Pancreas (tissue), 10 donors: ENCODE measurements at regions not wholly inside any gene's neighbourhood (a gene's known extent, or its start where the extent isn't known, plus 50 kb on each side); places are given as distances from the start of the nearest gene placed in this dataset.

Experiments
- ATAC-seq, 4 donors: fragments of 200-7000 bp; cut with Tn5 transposase; one replicate each; pipeline versions ENCODE4 v1.8.0 to v1.9.1; 2020; ENCODE audit warnings: mild to moderate bottlenecking in 4 of 4, moderate library complexity in 4 of 4
- DNase-seq, 6 donors: peaks; one replicate each; pipeline ENCODE4 v3.0.0-alpha.2; 2020
- FAIRE-seq: peaks from 2 replicates; lab custom pipeline; 2012; peaks lifted over from hg19 to GRCh38; lab: Jason Lieb, UNC
- H3K27ac ChIP-seq, 4 donors: fragments of 200-600 bp; sonication (generic); 1 replicate in 3 of 4; 2 replicates in 1 of 4; pipeline versions ENCODE4 v1.5.0 to v1.8.0; 2020
- H3K27me3 ChIP-seq, 4 donors: fragments of 200-600 bp; one replicate each; pipeline ENCODE4 v1.8.0; 2021
- H3K36me3 ChIP-seq, 3 donors: fragments of 200-600 bp; sonication (generic) in 1 of 3; one replicate each; pipeline versions ENCODE4 v1.5.0 to v1.8.0; 2020 to 2021
- H3K4me1 ChIP-seq, 3 donors: fragments of 200-600 bp; one replicate each; pipeline ENCODE4 v1.8.0; 2021
- H3K4me3 ChIP-seq, 4 donors: fragments of 200-600 bp; sonication (generic) in 2 of 4; one replicate each; pipeline versions ENCODE4 v1.5.0 to v1.8.0; 2020 to 2021
- H3K9me3 ChIP-seq, 4 donors: fragments of 200-600 bp; one replicate each; pipeline ENCODE4 v1.8.0; 2021
- CTCF ChIP-seq, 4 donors: fragments of 200-600 bp; sonication (generic) in 3 of 4; IDR thresholded peaks; one replicate each; pipeline versions ENCODE4 v1.5.0 to v1.8.0; 2021; ENCODE audit warnings: antibody characterized with exemption in 4 of 4
- WGBS, 2 donors: extraction: QIAGEN DNeasy Blood & Tissue Kit; methylation state at CpG; one replicate each; pipeline ENCODE4 v1.1.7; 2013; 5-methylcytosine and 5-hydroxymethylcytosine counted together
- intact Hi-C, 3 donors: fragments of 100-400 bp; cut with DNase I; formaldehyde crosslinking; loops; one replicate each; pipeline versions ENCODE4 v1.11.1 to v1.14.2; 2022
- donor health status: healthy with polysubstance abuse.
- donor health status: DM: no; HTN: no; CAD: no; lungs with moderate emphysema.
- donor health status: DM: no; HTN: no; CAD: no.
- donor health status: control.
- donor health status: control.
- donor health status: Bipolar disorder and iron deficiency.
- donor health status: DM: yes; HTN: yes; CAD: no.
- donor health status: DM: no; HTN: no; CAD: no.
- donor health status: DM: no; HTN: no; CAD: no.
- donor health status: DM: yes; HTN: yes; CAD: no.

- no peak overlapping the region for H3K27ac ChIP-seq
- TF ChIP-seq CTCF (IDR thresholded peaks at IDR 0.05): no peak
- H3K4me3 ChIP-seq: no peak overlapping the region
- FAIRE-seq: no peak
- no peaks in the 10 kb centered on the region for H3K4me1 ChIP-seq
- no peak for DNase-seq
- no peaks in the 10 kb centered on the region for H3K27me3 ChIP-seq
- no peaks in the 10 kb centered on the region for H3K9me3 ChIP-seq
- no peaks in the 10 kb centered on the region for H3K36me3 ChIP-seq
- intact Hi-C loops: no loop called here
- 77 to 78% methylated on average over 1 of the region's 1 CpG for WGBS, 2 donors
- ATAC-seq: no peak
These were observed 100.5 kb upstream of the SMAD1 start for GRCh38 chr4:145381163-145381562.

GRCh38 chr4:145380123-145380522, 101.5 kb upstream of the SMAD1 start:
- TF ChIP-seq CTCF (IDR thresholded peaks at IDR 0.05): no peak
- Histone ChIP-seq H3K27me3 (no peaks in the 10 kb centered on the region), H3K27ac (no peak overlapping the region), H3K4me3 (no peak overlapping the region), H3K36me3 (no peaks in the 10 kb centered on the region), H3K4me1 (no peaks in the 10 kb centered on the region), H3K9me3 (no peaks in the 10 kb centered on the region)
- no peak for FAIRE-seq
- ATAC-seq: no peak
- DNase-seq: no peak
- intact Hi-C loops: no loop called here

GRCh38 chr4:145375416-145375815, 106.2 kb upstream of the SMAD1 start:
- WGBS, 2 donors: 90 to 93% methylated on average over 20 of the region's 20 CpGs
- FAIRE-seq (no peak), ATAC-seq (no peak), DNase-seq (no peak)
- no peak overlapping the region for H3K4me3 ChIP-seq
- intact Hi-C loops: no loop called here
- no peak overlapping the region for H3K27ac ChIP-seq
- TF ChIP-seq CTCF (IDR thresholded peaks at IDR 0.05): no peak
- H3K4me1 ChIP-seq: no peaks in the 10 kb centered on the region
- H3K36me3 ChIP-seq: no peaks in the 10 kb centered on the region
- H3K9me3 ChIP-seq: no peaks in the 10 kb centered on the region
- H3K27me3 ChIP-seq: no peaks in the 10 kb centered on the region

- no peaks in the 10 kb centered on the region for H3K27me3 ChIP-seq
- no peaks in the 10 kb centered on the region for H3K9me3 ChIP-seq
- FAIRE-seq: no peak
- H3K4me3 ChIP-seq: no peak overlapping the region
- H3K27ac ChIP-seq: peak overlapping the region in 1 of 4 donors; percentile 1
- TF ChIP-seq CTCF (IDR thresholded peaks at IDR 0.05): no peak
- DNase-seq: peak; percentile 29 to 56 (median 49)
- peak; percentile 84 to 98 (median 92) for ATAC-seq
- intact Hi-C loops: no loop called here
- WGBS, 2 donors: 44 to 46% methylated on average over 4 of the region's 4 CpGs
- H3K4me1 ChIP-seq: no peaks in the 10 kb centered on the region
- no peaks in the 10 kb centered on the region for H3K36me3 ChIP-seq
These were observed 129.1 kb upstream of the SMAD1 start for GRCh38 chr4:145352438-145353145.

- Histone ChIP-seq H3K4me1 (no peaks in the 10 kb centered on the region), H3K27ac (no peak overlapping the region), H3K27me3 (no peaks in the 10 kb centered on the region), H3K9me3 (no peaks in the 10 kb centered on the region), H3K36me3 (no peaks in the 10 kb centered on the region), H3K4me3 (no peak overlapping the region)
- 92 to 95% methylated on average over 1 of the region's 1 CpG for WGBS, 2 donors
- FAIRE-seq (no peak), DNase-seq (no peak), ATAC-seq (no peak)
- intact Hi-C loops: no loop called here
- no peak for TF ChIP-seq CTCF (IDR thresholded peaks at IDR 0.05)
These were observed 129.7 kb upstream of the SMAD1 start for GRCh38 chr4:145351922-145352321.
